ENCODE measurements at regions not wholly inside any gene's neighbourhood (a gene's known extent, or its start where the extent isn't known, plus 50 kb on each side); places are given as distances from the start of the nearest gene placed in this dataset.

DNA sequence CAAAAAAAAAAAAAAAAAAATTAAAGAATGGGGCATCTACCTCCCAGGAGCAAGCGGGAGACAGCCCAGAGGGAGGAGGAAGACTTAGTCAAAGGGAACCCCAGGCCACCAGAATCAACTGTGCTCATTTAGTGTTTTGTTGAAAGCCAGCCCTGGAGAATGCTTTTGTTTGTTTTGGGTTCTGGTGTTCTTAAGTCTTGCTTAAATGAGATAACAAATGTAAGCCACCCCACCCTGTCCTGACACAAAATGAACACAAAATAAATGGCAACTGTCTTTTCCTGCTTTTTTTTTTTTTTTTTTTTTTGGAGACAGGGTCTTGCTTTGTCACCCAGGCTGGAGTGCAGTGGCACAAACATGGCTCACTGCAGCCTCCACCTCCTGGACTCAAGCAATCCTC lies 165.0 kb upstream of the JARID2 start:
- TF ChIP-seq, protein P1, sequence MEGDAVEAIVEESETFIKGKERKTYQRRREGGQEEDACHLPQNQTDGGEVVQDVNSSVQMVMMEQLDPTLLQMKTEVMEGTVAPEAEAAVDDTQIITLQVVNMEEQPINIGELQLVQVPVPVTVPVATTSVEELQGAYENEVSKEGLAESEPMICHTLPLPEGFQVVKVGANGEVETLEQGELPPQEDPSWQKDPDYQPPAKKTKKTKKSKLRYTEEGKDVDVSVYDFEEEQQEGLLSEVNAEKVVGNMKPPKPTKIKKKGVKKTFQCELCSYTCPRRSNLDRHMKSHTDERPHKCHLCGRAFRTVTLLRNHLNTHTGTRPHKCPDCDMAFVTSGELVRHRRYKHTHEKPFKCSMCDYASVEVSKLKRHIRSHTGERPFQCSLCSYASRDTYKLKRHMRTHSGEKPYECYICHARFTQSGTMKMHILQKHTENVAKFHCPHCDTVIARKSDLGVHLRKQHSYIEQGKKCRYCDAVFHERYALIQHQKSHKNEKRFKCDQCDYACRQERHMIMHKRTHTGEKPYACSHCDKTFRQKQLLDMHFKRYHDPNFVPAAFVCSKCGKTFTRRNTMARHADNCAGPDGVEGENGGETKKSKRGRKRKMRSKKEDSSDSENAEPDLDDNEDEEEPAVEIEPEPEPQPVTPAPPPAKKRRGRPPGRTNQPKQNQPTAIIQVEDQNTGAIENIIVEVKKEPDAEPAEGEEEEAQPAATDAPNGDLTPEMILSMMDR (IDR thresholded peaks at IDR 0.05; ENCODE audit: insufficient read depth, low read depth, low read length), result no peak
- TF ChIP-seq EZH2 (IDR thresholded peaks at IDR 0.05; ENCODE audit: insufficient read depth, low read length), result no peak
